ENCODE measurements at regions not wholly inside any gene's neighbourhood (a gene's known extent, or its start where the extent isn't known, plus 50 kb on each side); places are given as distances from the start of the nearest gene placed in this dataset.
"Not testable (repeated sequence)": the region's sequence is repeated elsewhere in the genome, so short reads cannot be mapped to it uniquely, and the experiment has no call there.

- DNase-seq (no peak), ATAC-seq (no peak)
- intact Hi-C loops (cut with DNase I): no loop called here
Observed at GRCh38 chr21:19510653-19511052, 1107.1 kb upstream of the TMPRSS15 start.

GRCh38 chr21:19522381-19522780 lies 1118.8 kb upstream of the TMPRSS15 start:
- ATAC-seq: no peak
- intact Hi-C loops (cut with DNase I): no loop called here
- no peak for DNase-seq

GRCh38 chr21:19523061-19523460 lies 1119.5 kb upstream of the TMPRSS15 start:
- intact Hi-C loops (cut with DNase I): no loop called here
- ATAC-seq: no peak
- DNase-seq: no peak

- DNase-seq: no peak
- ATAC-seq: no peak
Observed at GRCh38 chr21:19523746-19524145, 1120.2 kb upstream of the TMPRSS15 start.

GRCh38 chr21:19529031-19529430 lies 1125.4 kb upstream of the TMPRSS15 start:
- ATAC-seq: no peak
- intact Hi-C loops (cut with DNase I): no loop called here
- DNase-seq: no peak

More at GRCh38 chr21:19523746-19524145, 1120.2 kb upstream of the TMPRSS15 start:
- intact Hi-C loops (cut with DNase I): no loop called here

- no peak for ATAC-seq
- intact Hi-C loops (cut with DNase I): no loop called here
- DNase-seq: no peak
Observed at GRCh38 chr21:19535356-19535755, 1131.8 kb upstream of the TMPRSS15 start.

GRCh38 chr21:19537116-19537515 lies 1133.5 kb upstream of the TMPRSS15 start:
- no peak for ATAC-seq
- no peak for DNase-seq
- intact Hi-C loops (cut with DNase I): no loop called here

GRCh38 chr21:19540287-19540686 lies 1136.7 kb upstream of the TMPRSS15 start:
- intact Hi-C loops (cut with DNase I): no loop called here

GRCh38 chr21:19541602-19542001 lies 1138.0 kb upstream of the TMPRSS15 start:
- intact Hi-C loops (cut with DNase I): no loop called here
- DNase-seq (no peak), ATAC-seq (no peak)

More at GRCh38 chr21:19540287-19540686, 1136.7 kb upstream of the TMPRSS15 start:
- ATAC-seq (no peak), DNase-seq (no peak)

- intact Hi-C loops (cut with DNase I); ATAC-seq; DNase-seq: not testable (repeated sequence)
Observed at GRCh38 chr21:19544493-19544892, 1140.9 kb upstream of the TMPRSS15 start.

- DNase-seq: no peak
- intact Hi-C loops (cut with DNase I): no loop called here
- no peak for ATAC-seq
Observed at GRCh38 chr21:19547951-19548840, 1144.6 kb upstream of the TMPRSS15 start.

GRCh38 chr21:19553919-19554615 lies 1150.5 kb upstream of the TMPRSS15 start:
- no peak for ATAC-seq
- no peak for DNase-seq
- intact Hi-C loops (cut with DNase I): no loop called here

GRCh38 chr21:19557046-19557445 lies 1153.5 kb upstream of the TMPRSS15 start:
- intact Hi-C loops (cut with DNase I): no loop called here
- ATAC-seq (no peak), DNase-seq (no peak)

GRCh38 chr21:19557488-19557887 lies 1153.9 kb upstream of the TMPRSS15 start:
- no peak for DNase-seq
- intact Hi-C loops (cut with DNase I): no loop called here
- ATAC-seq: no peak

GRCh38 chr21:19565587-19565986 lies 1162.0 kb upstream of the TMPRSS15 start:
- no peak for ATAC-seq
- no peak for DNase-seq
- intact Hi-C loops (cut with DNase I): no loop called here

- ATAC-seq: no peak
- intact Hi-C loops (cut with DNase I): no loop called here
- DNase-seq: no peak
Observed at GRCh38 chr21:19566975-19567374, 1163.4 kb upstream of the TMPRSS15 start.

- intact Hi-C loops (cut with DNase I): no loop called here
- DNase-seq (no peak), ATAC-seq (no peak)
Observed at GRCh38 chr21:19577381-19577780, 1173.8 kb upstream of the TMPRSS15 start.

- no peak for ATAC-seq
- DNase-seq: no peak
- intact Hi-C loops (cut with DNase I): no loop called here
Observed at GRCh38 chr21:19590044-19590443, 1186.5 kb upstream of the TMPRSS15 start.

- intact Hi-C loops (cut with DNase I): no loop called here
- ATAC-seq (no peak), DNase-seq (no peak)
Observed at GRCh38 chr21:19603011-19603593, 1199.5 kb upstream of the TMPRSS15 start.

GRCh38 chr21:19608101-19608621 lies 1204.6 kb upstream of the TMPRSS15 start:
- DNase-seq: no peak
- intact Hi-C loops (cut with DNase I): no loop called here
- no peak for ATAC-seq
